ENCODE measurements at regions not wholly inside any gene's neighbourhood (a gene's known extent, or its start where the extent isn't known, plus 50 kb on each side); places are given as distances from the start of the nearest gene placed in this dataset.

- Histone ChIP-seq H3K36me3 (no peaks in the 10 kb centered on the region), H3K4me1 (ENCODE audit: low read depth) (no peaks in the 10 kb centered on the region), H3K27ac (no peak overlapping the region), H3K9me3 (ENCODE audit: low read depth) (no peaks in the 10 kb centered on the region), H3K4me3 (no peak overlapping the region), H3K27me3 (no peaks in the 10 kb centered on the region)
- no peak for TF ChIP-seq CTCF (IDR thresholded peaks at IDR 0.05; ENCODE audit: low read depth, low read length)
- no peak for DNase-seq (ENCODE audit: low read depth in 1 of 2, low spot score in 1 of 2)
Observed at GRCh38 chr15:29438703-29439055, 169.1 kb upstream of the NSMCE3 start.

GRCh38 chr15:29437888-29438702, 168.5 kb upstream of the NSMCE3 start:
- Histone ChIP-seq H3K4me1 (ENCODE audit: low read depth) (no peaks in the 10 kb centered on the region), H3K4me3 (no peak overlapping the region), H3K27ac (no peak overlapping the region), H3K27me3 (no peaks in the 10 kb centered on the region), H3K36me3 (no peaks in the 10 kb centered on the region), H3K9me3 (ENCODE audit: low read depth) (no peaks in the 10 kb centered on the region)
- DNase-seq (ENCODE audit: low read depth in 1 of 2, low spot score in 1 of 2) = no peak
- no peak for TF ChIP-seq CTCF (IDR thresholded peaks at IDR 0.05; ENCODE audit: low read depth, low read length)

GRCh38 chr15:29435811-29436210, 166.2 kb upstream of the NSMCE3 start:
- Histone ChIP-seq H3K9me3 (ENCODE audit: low read depth) (no peaks in the 10 kb centered on the region), H3K4me1 (ENCODE audit: low read depth) (no peaks in the 10 kb centered on the region), H3K36me3 (no peaks in the 10 kb centered on the region), H3K4me3 (no peak overlapping the region), H3K27ac (no peak overlapping the region), H3K27me3 (no peaks in the 10 kb centered on the region)
- no peak for DNase-seq (ENCODE audit: low read depth in 1 of 2, low spot score in 1 of 2)
- TF ChIP-seq CTCF (IDR thresholded peaks at IDR 0.05; ENCODE audit: low read depth, low read length) = no peak

- no peak for TF ChIP-seq CTCF (IDR thresholded peaks at IDR 0.05; ENCODE audit: low read depth, low read length)
- Histone ChIP-seq H3K27me3 (no peaks in the 10 kb centered on the region), H3K4me3 (no peak overlapping the region), H3K4me1 (ENCODE audit: low read depth) (no peaks in the 10 kb centered on the region), H3K27ac (no peak overlapping the region), H3K9me3 (ENCODE audit: low read depth) (no peaks in the 10 kb centered on the region), H3K36me3 (no peaks in the 10 kb centered on the region)
- no peak for DNase-seq (ENCODE audit: low read depth in 1 of 2, low spot score in 1 of 2)
Observed at GRCh38 chr15:29434280-29434679, 164.7 kb upstream of the NSMCE3 start.

GRCh38 chr15:29433507-29434248, 164.1 kb upstream of the NSMCE3 start:
- no peaks in the 10 kb centered on the region for H3K36me3 ChIP-seq
- H3K27me3 ChIP-seq = no peaks in the 10 kb centered on the region
- no peaks in the 10 kb centered on the region for H3K9me3 ChIP-seq (ENCODE audit: low read depth)
- no peaks in the 10 kb centered on the region for H3K4me1 ChIP-seq (ENCODE audit: low read depth)
- no peak overlapping the region for H3K27ac ChIP-seq
- TF ChIP-seq CTCF (IDR thresholded peaks at IDR 0.05; ENCODE audit: low read depth, low read length) = no peak
- DNase-seq (ENCODE audit: low read depth in 1 of 2, low spot score in 1 of 2) = no peak
- H3K4me3 ChIP-seq = no peak overlapping the region

Data from cardiac muscle cell (in vitro differentiated cells and primary cell).